IPS DF 19.7 (cell line): ENCODE measurements at regions not wholly inside any gene's neighbourhood (a gene's known extent, or its start where the extent isn't known, plus 50 kb on each side); places are given as distances from the start of the nearest gene placed in this dataset.
"Not testable (repeated sequence)": the region's sequence is repeated elsewhere in the genome, so short reads cannot be mapped to it uniquely, and the experiment has no call there.

ENCODE experiments used
- DNase-seq: peaks from one replicate; pipeline ENCODE4 v3.0.0-alpha.2; 2013; ENCODE audit warnings: low read depth, low spot score

- DNase-seq: no peak
Measured at GRCh38 chr6:97347111-97347510, 64.1 kb upstream of the MMS22L start.

GRCh38 chr6:97361286-97361685, 78.3 kb upstream of the MMS22L start:
- DNase-seq: no peak

GRCh38 chr6:97364327-97364726, 81.3 kb upstream of the MMS22L start:
- no peak for DNase-seq

GRCh38 chr6:97382071-97382470, 99.1 kb upstream of the MMS22L start:
- DNase-seq: not testable (repeated sequence)

- DNase-seq: no peak
Measured at GRCh38 chr6:97392735-97393134, 109.7 kb upstream of the MMS22L start.

GRCh38 chr6:97394160-97394748, 111.2 kb upstream of the MMS22L start:
- DNase-seq: no peak

GRCh38 chr6:97396880-97397279, 113.9 kb upstream of the MMS22L start:
- DNase-seq: no peak

GRCh38 chr6:97399208-97399607, 116.2 kb upstream of the MMS22L start:
- no peak for DNase-seq

GRCh38 chr6:97401533-97401932, 118.5 kb upstream of the MMS22L start:
- DNase-seq: no peak

GRCh38 chr6:97405818-97406409, 122.9 kb upstream of the MMS22L start:
- DNase-seq: no peak

GRCh38 chr6:97406633-97407032, 123.6 kb upstream of the MMS22L start:
- no peak for DNase-seq

GRCh38 chr6:97411610-97412009, 128.6 kb upstream of the MMS22L start:
- DNase-seq: no peak

GRCh38 chr6:97412511-97412910, 129.5 kb upstream of the MMS22L start:
- DNase-seq: no peak

GRCh38 chr6:97422171-97422570, 139.2 kb upstream of the MMS22L start:
- no peak for DNase-seq

GRCh38 chr6:97423190-97423589, 140.2 kb upstream of the MMS22L start:
- DNase-seq: no peak

- no peak for DNase-seq
Measured at GRCh38 chr6:97427648-97428047, 144.6 kb upstream of the MMS22L start.

- no peak for DNase-seq
Measured at GRCh38 chr6:97437087-97437486, 154.1 kb upstream of the MMS22L start.

GRCh38 chr6:97438011-97438671, 155.1 kb upstream of the MMS22L start:
- no peak for DNase-seq

- DNase-seq: peak; percentile 15
Measured at GRCh38 chr6:97440590-97441176, 157.7 kb upstream of the MMS22L start.

GRCh38 chr6:97443408-97444080, 160.5 kb upstream of the MMS22L start:
- DNase-seq: no peak

GRCh38 chr6:97445407-97445806, 162.4 kb upstream of the MMS22L start:
- no peak for DNase-seq

- DNase-seq: no peak
Measured at GRCh38 chr6:97449444-97449966, 166.5 kb upstream of the MMS22L start.
